NT2/D1 (cell line): ENCODE measurements at regions not wholly inside any gene's neighbourhood (a gene's known extent, or its start where the extent isn't known, plus 50 kb on each side); places are given as distances from the start of the nearest gene placed in this dataset.

Source experiments
- SUZ12 ChIP-seq: IDR thresholded peaks from 2 replicates; pipeline ENCODE4 v1.6.1; 2011; ENCODE audit not compliant: insufficient read length, insufficient read depth; ENCODE audit errors: extremely low read depth
- YY1 ChIP-seq: IDR thresholded peaks from 2 replicates; pipeline ENCODE4 v1.6.1; 2011; ENCODE audit not compliant: insufficient read length, insufficient read depth
- ZNF274 ChIP-seq: IDR thresholded peaks from 2 replicates; pipeline ENCODE4 v1.6.1; 2011; ENCODE audit warnings: mild to moderate bottlenecking, low read depth, low read length

- TF ChIP-seq ZNF274 (no peak), SUZ12 (no peak), YY1 (no peak)
Measured at GRCh38 chr11:70928854-70929598, 323.4 kb downstream of the SHANK2 start.
